ENCODE measurements at regions not wholly inside any gene's neighbourhood (a gene's known extent, or its start where the extent isn't known, plus 50 kb on each side); places are given as distances from the start of the nearest gene placed in this dataset.

- DNase-seq: no peak
These were observed 2440.0 kb downstream of the PCDH7 start for GRCh38 chr4:33160126-33160525.

GRCh38 chr4:33161202-33161601 is 2441.0 kb downstream of the PCDH7 start:
- DNase-seq: no peak

- no peak for DNase-seq
These were observed 2442.0 kb downstream of the PCDH7 start for GRCh38 chr4:33162122-33162521.

GRCh38 chr4:33171873-33172525 is 2451.8 kb downstream of the PCDH7 start:
- no peak for DNase-seq

- DNase-seq: no peak
These were observed 2456.4 kb downstream of the PCDH7 start for GRCh38 chr4:33176566-33176965.

GRCh38 chr4:33184657-33185290 is 2464.6 kb downstream of the PCDH7 start:
- DNase-seq: no peak

- no peak for DNase-seq
These were observed 2466.9 kb downstream of the PCDH7 start for GRCh38 chr4:33187035-33187434.

GRCh38 chr4:33188733-33189132 is 2468.6 kb downstream of the PCDH7 start:
- no peak for DNase-seq

- DNase-seq: no peak
These were observed 2469.0 kb downstream of the PCDH7 start for GRCh38 chr4:33189169-33189568.

GRCh38 chr4:33193109-33193508 is 2472.9 kb downstream of the PCDH7 start:
- DNase-seq: no peak

- DNase-seq: no peak
These were observed 2480.2 kb downstream of the PCDH7 start for GRCh38 chr4:33200377-33200776.

- no peak for DNase-seq
These were observed 2498.1 kb downstream of the PCDH7 start for GRCh38 chr4:33218238-33218637.

- DNase-seq: no peak
These were observed 2506.0 kb downstream of the PCDH7 start for GRCh38 chr4:33226133-33226532.

- no peak for DNase-seq
These were observed 2506.6 kb downstream of the PCDH7 start for GRCh38 chr4:33226783-33227182.

GRCh38 chr4:33255094-33255493 is 2534.9 kb downstream of the PCDH7 start:
- DNase-seq: no peak

- DNase-seq: no peak
These were observed 2535.3 kb downstream of the PCDH7 start for GRCh38 chr4:33255507-33255906.

GRCh38 chr4:33262824-33263223 is 2542.7 kb downstream of the PCDH7 start:
- DNase-seq: no peak

- no peak for DNase-seq
These were observed 2548.6 kb downstream of the PCDH7 start for GRCh38 chr4:33268776-33269175.

- no peak for DNase-seq
These were observed 2550.2 kb downstream of the PCDH7 start for GRCh38 chr4:33270403-33270802.

GRCh38 chr4:33272722-33273121 is 2552.6 kb downstream of the PCDH7 start:
- DNase-seq: no peak

- DNase-seq: no peak
These were observed 2563.6 kb downstream of the PCDH7 start for GRCh38 chr4:33283818-33284217.

- DNase-seq: no peak
These were observed 2576.8 kb downstream of the PCDH7 start for GRCh38 chr4:33296876-33297455.

GRCh38 chr4:33302321-33302720 is 2582.2 kb downstream of the PCDH7 start:
- DNase-seq: no peak

- DNase-seq: no peak
These were observed 2586.0 kb downstream of the PCDH7 start for GRCh38 chr4:33306131-33306530.

- DNase-seq: no peak
These were observed 2595.9 kb downstream of the PCDH7 start for GRCh38 chr4:33316033-33316432.

Measured in NK-92 treated with Interleukin-12 subunit alpha and Interleukin-12 subunit beta, amount 100 ng/mL, for 24 hours (cell line).